ENCODE measurements at regions not wholly inside any gene's neighbourhood (a gene's known extent, or its start where the extent isn't known, plus 50 kb on each side); places are given as distances from the start of the nearest gene placed in this dataset.
A peak's percentile ranks its signal among the peaks of the same experiment; 100 is the strongest.

DNA sequence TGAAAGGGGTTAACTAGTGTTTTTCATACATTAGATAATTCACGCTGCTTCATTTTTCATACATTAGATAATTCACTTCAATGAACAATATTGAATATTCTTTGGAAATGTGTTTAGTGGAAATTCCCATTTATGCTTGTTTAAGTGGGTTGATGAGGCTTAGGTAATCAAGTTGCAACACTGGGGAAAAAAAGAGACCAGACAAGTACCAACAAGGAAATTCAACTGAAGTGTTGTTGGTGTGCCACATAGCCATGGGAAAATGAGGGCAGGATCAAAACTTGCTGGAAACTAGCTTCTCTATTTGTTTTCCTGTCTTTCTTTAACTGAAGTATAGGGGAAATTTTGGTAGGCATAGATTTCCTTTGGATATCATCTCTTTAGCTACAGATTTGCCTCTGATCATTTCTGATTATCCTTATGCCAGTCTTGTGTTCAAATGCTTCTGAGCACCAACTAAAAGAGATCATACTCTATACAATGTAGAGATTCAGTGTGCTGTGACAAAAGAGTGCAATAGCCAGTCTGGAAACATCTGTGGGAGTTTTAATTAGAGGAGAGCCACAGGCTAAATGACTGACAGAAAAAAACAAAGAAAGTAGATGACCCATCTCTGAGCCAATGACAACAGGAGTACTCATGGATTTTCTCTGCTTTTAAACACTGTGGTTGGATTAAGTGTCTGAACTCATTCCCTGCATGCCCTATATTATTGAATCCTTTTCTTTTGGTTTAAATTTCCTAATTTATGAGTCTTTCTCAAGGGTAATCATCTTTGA lies 67.6 kb upstream of the CTSC start:
- peak; percentile 57 for DNase-seq (ENCODE audit: low read depth)

DNA sequence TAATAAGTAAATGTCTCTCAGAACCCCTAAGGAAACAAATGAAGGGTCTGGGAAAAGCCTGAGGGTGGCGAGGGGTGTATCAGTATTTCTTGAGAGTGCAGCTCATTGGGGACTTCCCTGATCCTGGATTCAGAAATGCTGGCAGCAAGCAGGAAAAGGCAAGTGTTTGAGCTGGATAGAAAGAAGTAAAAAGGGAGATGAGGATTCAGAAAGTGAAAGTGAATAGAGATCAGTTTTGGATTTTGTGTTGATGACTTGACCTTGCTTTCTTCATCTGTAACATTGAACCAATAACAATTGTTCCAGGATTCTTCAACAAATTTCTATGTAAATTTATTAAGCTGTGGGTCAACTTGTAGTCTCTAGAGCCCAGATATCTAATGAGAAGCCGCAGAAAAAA lies 66.9 kb upstream of the CTSC start:
- DNase-seq (ENCODE audit: low read depth) = no peak

- DNase-seq (ENCODE audit: low read depth) = no peak
Measured at GRCh38 chr11:88402784-88403183, 65.2 kb upstream of the CTSC start.

GRCh38 chr11:88402192-88402715 lies 64.7 kb upstream of the CTSC start:
- peak; percentile 100 for DNase-seq (ENCODE audit: low read depth)

DNA sequence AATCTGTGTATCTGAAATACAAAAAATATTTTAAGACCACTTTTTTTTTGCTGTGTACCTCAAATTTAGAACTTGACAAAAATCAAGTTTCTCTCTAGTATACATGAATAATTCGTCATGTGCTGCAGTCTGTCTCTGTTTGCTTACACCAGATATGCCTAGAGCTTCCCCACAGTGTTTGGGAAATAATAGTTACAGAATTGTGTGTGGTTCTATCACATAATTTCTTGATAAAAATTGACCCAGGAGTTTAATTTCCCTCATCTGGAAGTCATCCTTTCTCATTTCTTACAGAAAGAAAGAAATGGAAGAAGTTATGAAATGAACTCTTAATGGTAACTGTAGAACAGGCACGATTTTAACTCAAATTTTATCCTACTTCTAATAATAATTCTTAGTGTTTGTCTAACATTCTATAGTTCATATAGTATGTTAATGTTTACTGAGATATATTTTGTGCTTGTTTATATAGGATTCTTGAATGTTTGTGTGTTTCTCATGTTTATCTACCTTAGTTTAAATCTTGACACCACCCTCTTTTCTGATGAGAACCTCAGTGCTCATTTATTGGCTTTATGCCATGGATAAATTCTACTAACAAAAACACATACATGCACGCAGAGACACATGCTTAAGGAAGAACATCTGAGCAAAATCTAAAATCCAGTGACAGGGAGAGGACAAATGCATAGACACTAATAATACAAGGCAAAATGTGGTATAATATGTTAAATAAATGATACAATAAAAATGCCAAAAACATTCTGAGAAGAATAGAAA lies 61.4 kb upstream of the CTSC start:
- DNase-seq (ENCODE audit: low read depth) = no peak

DNA sequence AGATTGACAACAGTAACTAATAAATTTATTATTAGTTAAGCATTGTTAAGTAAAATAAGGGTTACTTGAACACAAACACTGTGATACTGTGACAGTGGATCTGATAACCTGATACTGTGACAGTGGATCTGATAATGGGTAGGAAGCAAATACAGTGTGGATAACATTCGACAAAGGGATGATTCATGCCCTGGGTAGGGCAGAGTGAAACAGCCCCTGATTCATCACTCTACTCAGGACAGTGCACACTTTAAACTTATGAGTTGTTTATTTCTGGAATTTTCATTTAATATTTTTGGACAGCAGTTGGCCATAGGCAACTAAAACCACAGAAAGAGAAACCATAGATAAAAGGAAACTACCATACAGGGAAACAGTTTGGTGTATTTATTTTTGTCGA lies 60.8 kb upstream of the CTSC start:
- peak; percentile 67 for DNase-seq (ENCODE audit: low read depth)

GRCh38 chr11:88390254-88390653 lies 52.7 kb upstream of the CTSC start:
- no peak for DNase-seq (ENCODE audit: low read depth)

DNA sequence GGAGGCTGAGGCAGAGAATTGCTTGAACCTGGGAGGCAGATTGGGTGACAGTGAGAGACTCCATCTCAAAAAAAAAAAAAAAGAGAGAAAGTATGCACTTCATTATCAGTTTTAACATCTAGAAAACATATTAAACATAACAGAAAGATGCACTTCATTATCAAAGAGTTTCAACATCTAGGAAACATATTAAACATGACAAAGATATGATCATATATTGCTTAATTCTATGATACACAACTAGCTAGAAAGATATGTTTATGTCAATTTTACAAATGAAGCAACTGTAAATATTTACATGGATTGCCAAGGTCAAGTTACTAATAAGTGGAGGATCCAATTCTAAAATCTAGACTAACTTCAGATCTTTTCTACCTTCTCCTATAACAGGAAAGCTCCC lies 50.4 kb upstream of the CTSC start:
- no peak for DNase-seq (ENCODE audit: low read depth)

Measured in renal cortical epithelial cell (primary cell).